ENCODE measurements at regions not wholly inside any gene's neighbourhood (a gene's known extent, or its start where the extent isn't known, plus 50 kb on each side); places are given as distances from the start of the nearest gene placed in this dataset.

- no peak overlapping the region for H3K27ac ChIP-seq (ENCODE audit: insufficient read depth, low read length, poor library complexity, severe bottlenecking)
- no peaks in the 10 kb centered on the region for H3K9me3 ChIP-seq (ENCODE audit: control insufficient read depth, low read length)
- DNase-seq = no peak
- H3K4me1 ChIP-seq (ENCODE audit: control insufficient read depth, insufficient read depth, low read length, poor library complexity, severe bottlenecking) = no peaks in the 10 kb centered on the region
- no peaks in the 10 kb centered on the region for H3K27me3 ChIP-seq (replicated peaks; ENCODE audit: control insufficient read depth, insufficient read depth, low read length, poor library complexity, severe bottlenecking)
- H3K4me3 ChIP-seq (ENCODE audit: insufficient read depth, low read depth, low read length, poor library complexity, severe bottlenecking) = no peak overlapping the region
- no peaks in the 10 kb centered on the region for H3K36me3 ChIP-seq (ENCODE audit: control insufficient read depth, insufficient read depth, low read length)
Measured at GRCh38 chr6:5930968-5931367, 75.8 kb downstream of the NRN1 start.

DNA sequence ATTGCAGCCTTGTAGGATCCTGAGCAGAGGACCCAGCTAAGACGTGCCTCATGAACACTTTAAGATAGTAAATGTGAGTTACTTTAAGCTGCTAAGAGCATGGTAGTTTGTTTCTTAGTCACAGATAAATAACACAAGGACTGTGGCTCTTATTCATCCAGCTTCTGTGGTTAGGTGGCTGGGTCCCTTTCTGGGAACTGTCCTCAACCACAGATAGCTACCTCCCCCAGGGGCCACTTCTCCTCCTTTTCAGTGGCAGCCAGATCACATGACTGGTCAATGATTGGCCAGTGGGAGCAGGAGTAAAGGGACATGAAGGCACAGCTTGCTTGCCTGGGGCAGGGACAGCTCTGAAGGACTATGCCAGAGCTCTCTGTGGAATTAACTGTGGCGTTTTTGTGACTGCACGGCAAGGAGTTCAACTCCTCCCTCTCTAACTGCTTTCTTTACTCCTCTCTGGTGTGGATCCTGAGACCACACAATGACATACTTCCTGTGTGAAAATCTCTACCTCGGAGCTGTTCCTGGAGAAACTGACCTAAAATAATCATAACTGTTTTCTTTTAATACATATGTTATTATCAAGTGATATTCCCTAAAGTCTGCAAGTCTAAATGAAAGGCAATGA lies 76.5 kb downstream of the NRN1 start:
- Histone ChIP-seq H3K27ac (ENCODE audit: insufficient read depth, low read length, poor library complexity, severe bottlenecking) (no peak overlapping the region), H3K9me3 (ENCODE audit: control insufficient read depth, low read length) (no peaks in the 10 kb centered on the region), H3K4me1 (ENCODE audit: control insufficient read depth, insufficient read depth, low read length, poor library complexity, severe bottlenecking) (no peaks in the 10 kb centered on the region), H3K4me3 (ENCODE audit: insufficient read depth, low read depth, low read length, poor library complexity, severe bottlenecking) (no peak overlapping the region), H3K36me3 (ENCODE audit: control insufficient read depth, insufficient read depth, low read length) (no peaks in the 10 kb centered on the region), H3K27me3 (replicated peaks; ENCODE audit: control insufficient read depth, insufficient read depth, low read length, poor library complexity, severe bottlenecking) (no peaks in the 10 kb centered on the region)
- no peak for DNase-seq

DNA sequence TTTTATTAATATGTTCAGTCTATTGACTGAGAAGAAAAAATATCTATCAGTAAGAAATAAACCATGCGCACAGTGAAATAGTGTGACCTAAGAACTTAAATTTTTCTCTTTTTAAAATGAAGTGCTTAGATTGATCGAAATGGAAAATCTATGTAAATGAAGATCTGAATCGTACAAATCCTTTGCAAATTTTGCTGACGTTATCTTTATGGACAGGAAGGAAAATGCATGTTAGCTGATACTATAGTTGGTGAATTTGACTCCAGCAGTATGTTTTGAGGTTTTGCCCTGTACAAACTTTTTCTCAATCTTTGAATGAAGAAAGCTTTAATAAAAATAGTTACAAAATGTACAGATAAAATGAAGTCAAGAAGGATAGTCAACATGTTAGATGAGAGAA lies 82.9 kb downstream of the NRN1 start:
- no peak overlapping the region for H3K4me3 ChIP-seq (ENCODE audit: insufficient read depth, low read depth, low read length, poor library complexity, severe bottlenecking)
- no peaks in the 10 kb centered on the region for H3K9me3 ChIP-seq (ENCODE audit: control insufficient read depth, low read length)
- no peak overlapping the region for H3K27ac ChIP-seq (ENCODE audit: insufficient read depth, low read length, poor library complexity, severe bottlenecking)
- no peaks in the 10 kb centered on the region for H3K36me3 ChIP-seq (ENCODE audit: control insufficient read depth, insufficient read depth, low read length)
- H3K4me1 ChIP-seq (ENCODE audit: control insufficient read depth, insufficient read depth, low read length, poor library complexity, severe bottlenecking) = no peaks in the 10 kb centered on the region
- DNase-seq = no peak
- no peaks in the 10 kb centered on the region for H3K27me3 ChIP-seq (replicated peaks; ENCODE audit: control insufficient read depth, insufficient read depth, low read length, poor library complexity, severe bottlenecking)

- H3K4me1 ChIP-seq (ENCODE audit: control insufficient read depth, insufficient read depth, low read length, poor library complexity, severe bottlenecking) = no peaks in the 10 kb centered on the region
- H3K4me3 ChIP-seq (ENCODE audit: insufficient read depth, low read depth, low read length, poor library complexity, severe bottlenecking) = no peak overlapping the region
Measured at GRCh38 chr6:5922230-5922629, 84.5 kb downstream of the NRN1 start.

DNA sequence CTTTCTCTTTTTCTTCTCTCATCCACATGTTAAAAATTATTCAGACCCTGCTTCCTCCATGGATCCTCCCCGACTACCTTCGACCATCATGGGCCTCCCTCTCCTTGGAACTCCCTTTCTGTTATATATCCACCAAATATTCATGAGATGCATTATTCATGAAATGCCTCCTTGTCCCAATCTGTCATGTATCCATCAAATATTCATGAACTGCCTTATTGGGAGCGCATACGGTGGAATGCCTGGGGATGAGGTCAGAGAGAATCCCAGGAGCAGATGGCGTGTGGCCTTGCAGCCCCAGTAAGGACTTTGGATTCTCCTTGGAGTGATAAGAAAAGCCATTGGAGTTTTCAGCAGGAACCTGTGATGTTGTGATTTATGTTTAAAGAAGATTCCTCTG lies 97.0 kb downstream of the NRN1 start:
- Histone ChIP-seq H3K4me3 (ENCODE audit: insufficient read depth, low read depth, low read length, poor library complexity, severe bottlenecking) (no peak overlapping the region), H3K27me3 (replicated peaks; ENCODE audit: control insufficient read depth, insufficient read depth, low read length, poor library complexity, severe bottlenecking) (no peaks in the 10 kb centered on the region), H3K36me3 (ENCODE audit: control insufficient read depth, insufficient read depth, low read length) (no peaks in the 10 kb centered on the region), H3K9me3 (ENCODE audit: control insufficient read depth, low read length) (no peaks in the 10 kb centered on the region), H3K27ac (ENCODE audit: insufficient read depth, low read length, poor library complexity, severe bottlenecking) (no peak overlapping the region), H3K4me1 (ENCODE audit: control insufficient read depth, insufficient read depth, low read length, poor library complexity, severe bottlenecking) (no peaks in the 10 kb centered on the region)
- no peak for DNase-seq

More at GRCh38 chr6:5922230-5922629, 84.5 kb downstream of the NRN1 start:
- H3K27me3 ChIP-seq (replicated peaks; ENCODE audit: control insufficient read depth, insufficient read depth, low read length, poor library complexity, severe bottlenecking) = no peaks in the 10 kb centered on the region
- no peaks in the 10 kb centered on the region for H3K36me3 ChIP-seq (ENCODE audit: control insufficient read depth, insufficient read depth, low read length)
- H3K9me3 ChIP-seq (ENCODE audit: control insufficient read depth, low read length) = no peaks in the 10 kb centered on the region
- H3K27ac ChIP-seq (ENCODE audit: insufficient read depth, low read length, poor library complexity, severe bottlenecking) = no peak overlapping the region
- DNase-seq = no peak

GRCh38 chr6:5906842-5907241 lies 99.9 kb downstream of the NRN1 start:
- DNase-seq = no peak
- Histone ChIP-seq H3K4me3 (ENCODE audit: insufficient read depth, low read depth, low read length, poor library complexity, severe bottlenecking) (no peak overlapping the region), H3K36me3 (ENCODE audit: control insufficient read depth, insufficient read depth, low read length) (no peaks in the 10 kb centered on the region), H3K9me3 (ENCODE audit: control insufficient read depth, low read length) (no peaks in the 10 kb centered on the region), H3K4me1 (ENCODE audit: control insufficient read depth, insufficient read depth, low read length, poor library complexity, severe bottlenecking) (no peaks in the 10 kb centered on the region), H3K27me3 (replicated peaks; ENCODE audit: control insufficient read depth, insufficient read depth, low read length, poor library complexity, severe bottlenecking) (no peaks in the 10 kb centered on the region), H3K27ac (ENCODE audit: insufficient read depth, low read length, poor library complexity, severe bottlenecking) (no peak overlapping the region)

DNA sequence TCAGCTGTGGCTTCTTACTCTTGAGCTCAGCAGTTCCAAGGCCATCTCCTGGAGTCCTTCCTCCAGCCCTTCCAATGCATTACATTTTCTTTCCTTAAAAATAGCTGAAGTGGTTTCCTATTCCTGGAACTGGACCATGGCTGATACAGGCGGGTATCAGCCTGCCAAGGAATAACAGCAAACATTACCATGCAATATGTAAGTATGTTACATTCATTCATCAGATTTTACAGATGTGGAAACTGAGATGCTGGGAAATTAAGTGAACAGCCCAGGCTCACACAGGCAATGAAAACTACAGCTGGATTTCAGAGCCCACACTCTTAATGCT lies 100.4 kb downstream of the NRN1 start:
- no peak overlapping the region for H3K27ac ChIP-seq (ENCODE audit: insufficient read depth, low read length, poor library complexity, severe bottlenecking)
- no peaks in the 10 kb centered on the region for H3K9me3 ChIP-seq (ENCODE audit: control insufficient read depth, low read length)
- H3K27me3 ChIP-seq (replicated peaks; ENCODE audit: control insufficient read depth, insufficient read depth, low read length, poor library complexity, severe bottlenecking) = no peaks in the 10 kb centered on the region
- H3K36me3 ChIP-seq (ENCODE audit: control insufficient read depth, insufficient read depth, low read length) = no peaks in the 10 kb centered on the region
- no peak overlapping the region for H3K4me3 ChIP-seq (ENCODE audit: insufficient read depth, low read depth, low read length, poor library complexity, severe bottlenecking)
- no peaks in the 10 kb centered on the region for H3K4me1 ChIP-seq (ENCODE audit: control insufficient read depth, insufficient read depth, low read length, poor library complexity, severe bottlenecking)
- no peak for DNase-seq

DNA sequence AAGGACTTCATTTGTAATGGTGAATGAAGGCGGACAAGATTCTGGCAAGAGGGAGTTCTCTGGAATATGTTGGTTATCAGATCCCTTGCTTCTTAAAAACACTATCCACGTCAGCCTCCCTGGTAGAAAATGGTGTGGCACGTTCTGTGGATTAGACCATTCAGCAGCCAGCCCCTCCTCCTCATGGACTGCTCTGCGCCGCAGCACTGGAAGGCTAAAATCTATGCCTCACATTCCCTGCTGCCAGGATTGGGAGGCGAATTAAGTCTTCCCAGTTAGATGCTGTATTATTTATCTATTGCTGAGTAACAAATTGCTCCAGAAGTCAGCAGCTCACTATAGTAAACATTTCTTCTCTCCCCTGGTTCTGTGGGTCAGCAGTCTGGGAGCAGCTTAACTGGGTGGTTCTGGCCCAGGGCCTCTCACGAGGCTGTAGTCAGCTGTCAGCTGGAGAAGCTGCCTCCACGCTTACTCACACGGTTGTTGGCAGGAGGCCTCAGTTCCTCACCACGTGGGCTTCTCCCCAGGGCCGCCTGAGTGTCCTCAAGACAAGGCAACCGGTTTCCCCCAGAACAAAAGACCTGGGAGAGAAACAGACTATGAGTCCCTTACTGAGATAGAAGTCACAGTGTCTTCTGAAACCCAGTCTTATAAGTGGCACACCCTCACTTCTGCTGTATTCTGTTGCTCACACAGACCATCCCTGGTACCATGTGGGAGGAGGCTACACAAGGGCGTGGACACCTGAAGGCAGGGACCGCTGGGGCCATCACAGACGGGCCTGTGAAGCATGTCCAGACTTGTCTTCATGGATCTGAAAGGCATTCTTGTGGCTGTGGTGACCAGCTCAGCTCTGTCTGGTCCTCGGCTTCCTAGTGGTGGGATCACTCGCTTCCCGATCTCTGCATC lies 101.0 kb downstream of the NRN1 start:
- Histone ChIP-seq H3K36me3 (ENCODE audit: control insufficient read depth, insufficient read depth, low read length) (no peaks in the 10 kb centered on the region), H3K27ac (ENCODE audit: insufficient read depth, low read length, poor library complexity, severe bottlenecking) (no peak overlapping the region), H3K4me1 (ENCODE audit: control insufficient read depth, insufficient read depth, low read length, poor library complexity, severe bottlenecking) (no peaks in the 10 kb centered on the region), H3K9me3 (ENCODE audit: control insufficient read depth, low read length) (no peaks in the 10 kb centered on the region), H3K27me3 (replicated peaks; ENCODE audit: control insufficient read depth, insufficient read depth, low read length, poor library complexity, severe bottlenecking) (no peaks in the 10 kb centered on the region), H3K4me3 (ENCODE audit: insufficient read depth, low read depth, low read length, poor library complexity, severe bottlenecking) (no peak overlapping the region)
- no peak for DNase-seq

DNA sequence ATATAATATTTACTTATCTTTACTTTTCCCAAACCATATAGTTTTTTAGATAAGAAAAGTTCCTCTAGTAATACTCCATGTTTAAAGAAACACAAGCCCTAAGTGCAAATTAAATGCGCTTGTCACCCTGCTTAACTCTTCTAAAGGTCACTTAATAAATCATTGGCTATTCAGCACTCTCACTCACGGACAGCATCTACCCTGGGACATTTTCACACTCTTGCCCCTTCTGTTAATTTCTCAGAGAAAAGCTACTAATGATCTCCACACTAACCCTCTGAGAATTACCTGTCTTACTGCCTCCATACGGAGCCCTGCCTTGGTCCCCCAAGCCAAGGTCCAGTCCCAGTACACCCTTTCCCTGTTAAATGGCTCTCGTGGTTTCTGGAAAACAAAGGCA lies 102.2 kb downstream of the NRN1 start:
- Histone ChIP-seq H3K27me3 (replicated peaks; ENCODE audit: control insufficient read depth, insufficient read depth, low read length, poor library complexity, severe bottlenecking) (no peaks in the 10 kb centered on the region), H3K36me3 (ENCODE audit: control insufficient read depth, insufficient read depth, low read length) (no peaks in the 10 kb centered on the region), H3K9me3 (ENCODE audit: control insufficient read depth, low read length) (no peaks in the 10 kb centered on the region), H3K27ac (ENCODE audit: insufficient read depth, low read length, poor library complexity, severe bottlenecking) (no peak overlapping the region), H3K4me3 (ENCODE audit: insufficient read depth, low read depth, low read length, poor library complexity, severe bottlenecking) (no peak overlapping the region), H3K4me1 (ENCODE audit: control insufficient read depth, insufficient read depth, low read length, poor library complexity, severe bottlenecking) (no peaks in the 10 kb centered on the region)
- no peak for DNase-seq

DNA sequence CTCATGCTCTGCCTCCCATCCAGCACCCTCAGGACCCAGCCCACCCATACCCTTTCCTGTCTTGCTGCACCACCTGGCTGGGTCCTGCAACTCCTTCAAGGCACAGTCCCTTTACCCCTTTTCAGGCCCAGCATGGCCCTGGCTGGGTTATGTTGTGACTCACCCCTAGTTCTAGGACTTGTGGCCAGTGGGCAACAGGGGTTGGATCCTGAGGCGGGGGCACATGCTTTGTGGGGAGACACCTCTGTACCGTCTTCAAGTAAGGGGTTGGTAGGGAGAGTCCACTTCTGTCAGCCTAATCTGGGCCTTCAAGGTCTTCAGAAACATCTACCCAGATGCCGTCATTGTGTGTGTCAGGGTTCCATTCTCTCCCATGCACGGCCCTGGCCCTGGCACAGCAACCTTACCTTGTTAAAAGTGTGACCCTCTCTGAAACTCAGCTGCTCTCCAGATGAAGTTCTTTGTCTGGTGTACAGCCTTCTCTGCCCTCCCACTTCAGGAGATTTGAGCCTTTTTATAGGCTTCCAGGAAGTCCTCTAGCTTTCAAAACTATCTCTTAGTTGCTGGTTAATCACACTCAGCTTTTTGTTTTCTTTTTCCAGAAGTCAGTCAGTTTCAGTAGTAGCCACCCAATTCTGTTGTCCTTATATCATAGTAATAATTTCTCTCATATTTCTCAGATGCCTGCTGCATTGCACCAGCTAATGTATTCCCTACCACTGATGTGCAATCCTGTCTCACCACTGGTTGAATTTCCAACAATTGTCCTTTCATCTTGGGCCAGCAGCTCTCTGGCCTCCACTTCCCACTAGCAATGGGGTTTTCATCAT lies 107.3 kb downstream of the NRN1 start:
- no peak for DNase-seq
- Histone ChIP-seq H3K9me3 (ENCODE audit: control insufficient read depth, low read length) (no peaks in the 10 kb centered on the region), H3K36me3 (ENCODE audit: control insufficient read depth, insufficient read depth, low read length) (no peaks in the 10 kb centered on the region), H3K27me3 (replicated peaks; ENCODE audit: control insufficient read depth, insufficient read depth, low read length, poor library complexity, severe bottlenecking) (no peaks in the 10 kb centered on the region), H3K27ac (ENCODE audit: insufficient read depth, low read length, poor library complexity, severe bottlenecking) (no peak overlapping the region), H3K4me1 (ENCODE audit: control insufficient read depth, insufficient read depth, low read length, poor library complexity, severe bottlenecking) (no peaks in the 10 kb centered on the region), H3K4me3 (ENCODE audit: insufficient read depth, low read depth, low read length, poor library complexity, severe bottlenecking) (no peak overlapping the region)

Data from effector memory CD4-positive, alpha-beta T cell (primary cell).